NB4 (cell line): ENCODE measurements at regions not wholly inside any gene's neighbourhood (a gene's known extent, or its start where the extent isn't known, plus 50 kb on each side); places are given as distances from the start of the nearest gene placed in this dataset.
"Not testable (repeated sequence)": the region's sequence is repeated elsewhere in the genome, so short reads cannot be mapped to it uniquely, and the experiment has no call there.

Source experiments
- DNase-seq: peaks from one replicate; pipeline ENCODE4 v3.0.0; 2010; ENCODE audit warnings: low read depth
- H3K4me3 ChIP-seq: one replicate; pipeline ENCODE4 v1.5.1; 2011; ENCODE audit warnings: mild to moderate bottlenecking, low read depth, low read length, moderate library complexity
- MYC ChIP-seq: IDR thresholded peaks from 2 replicates; pipeline ENCODE4 v1.6.1; 2011; ENCODE audit warnings: low read depth, low read length
- POLR2A ChIP-seq: IDR thresholded peaks from 2 replicates; pipeline ENCODE4 v1.6.1; 2011; ENCODE audit warnings: mild to moderate bottlenecking; ENCODE audit not compliant: insufficient read length; ENCODE audit errors: extremely low read depth
- TF ChIP-seq, protein P1 (sequence below): IDR thresholded peaks from one replicate; pipeline ENCODE4 v1.5.1; 2012; ENCODE audit warnings: low read depth, low read length
- TF ChIP-seq, protein P2 (sequence below): IDR thresholded peaks from 2 replicates; pipeline ENCODE4 v1.6.1; 2011; ENCODE audit warnings: low read depth, low read length

DNA sequence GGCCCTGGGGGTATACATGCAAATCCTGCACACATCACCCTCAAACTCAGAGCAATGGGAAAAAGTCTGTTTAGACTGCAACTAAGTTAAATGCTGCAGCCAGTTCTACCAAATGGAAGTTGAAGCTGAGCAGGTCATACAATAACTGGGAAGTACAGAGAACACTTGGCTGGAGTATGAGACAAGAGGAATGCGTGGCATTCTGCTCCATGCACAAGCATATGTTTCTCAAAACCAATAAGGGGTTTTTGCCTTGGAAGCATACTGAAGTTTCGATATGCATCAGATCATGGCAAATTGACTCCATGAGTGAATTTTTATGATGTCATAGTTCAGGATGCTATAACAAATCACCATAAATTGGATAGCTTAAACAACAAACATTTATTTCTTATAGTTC lies 193.8 kb downstream of the COL12A1 start:
- TF ChIP-seq POLR2A (no peak), MYC (no peak)
- TF ChIP-seq, protein P1, sequence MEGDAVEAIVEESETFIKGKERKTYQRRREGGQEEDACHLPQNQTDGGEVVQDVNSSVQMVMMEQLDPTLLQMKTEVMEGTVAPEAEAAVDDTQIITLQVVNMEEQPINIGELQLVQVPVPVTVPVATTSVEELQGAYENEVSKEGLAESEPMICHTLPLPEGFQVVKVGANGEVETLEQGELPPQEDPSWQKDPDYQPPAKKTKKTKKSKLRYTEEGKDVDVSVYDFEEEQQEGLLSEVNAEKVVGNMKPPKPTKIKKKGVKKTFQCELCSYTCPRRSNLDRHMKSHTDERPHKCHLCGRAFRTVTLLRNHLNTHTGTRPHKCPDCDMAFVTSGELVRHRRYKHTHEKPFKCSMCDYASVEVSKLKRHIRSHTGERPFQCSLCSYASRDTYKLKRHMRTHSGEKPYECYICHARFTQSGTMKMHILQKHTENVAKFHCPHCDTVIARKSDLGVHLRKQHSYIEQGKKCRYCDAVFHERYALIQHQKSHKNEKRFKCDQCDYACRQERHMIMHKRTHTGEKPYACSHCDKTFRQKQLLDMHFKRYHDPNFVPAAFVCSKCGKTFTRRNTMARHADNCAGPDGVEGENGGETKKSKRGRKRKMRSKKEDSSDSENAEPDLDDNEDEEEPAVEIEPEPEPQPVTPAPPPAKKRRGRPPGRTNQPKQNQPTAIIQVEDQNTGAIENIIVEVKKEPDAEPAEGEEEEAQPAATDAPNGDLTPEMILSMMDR = no peak
- TF ChIP-seq, protein P2, sequence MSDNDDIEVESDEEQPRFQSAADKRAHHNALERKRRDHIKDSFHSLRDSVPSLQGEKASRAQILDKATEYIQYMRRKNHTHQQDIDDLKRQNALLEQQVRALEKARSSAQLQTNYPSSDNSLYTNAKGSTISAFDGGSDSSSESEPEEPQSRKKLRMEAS = no peak
- no peak overlapping the region for H3K4me3 ChIP-seq
- no peak for DNase-seq

DNA sequence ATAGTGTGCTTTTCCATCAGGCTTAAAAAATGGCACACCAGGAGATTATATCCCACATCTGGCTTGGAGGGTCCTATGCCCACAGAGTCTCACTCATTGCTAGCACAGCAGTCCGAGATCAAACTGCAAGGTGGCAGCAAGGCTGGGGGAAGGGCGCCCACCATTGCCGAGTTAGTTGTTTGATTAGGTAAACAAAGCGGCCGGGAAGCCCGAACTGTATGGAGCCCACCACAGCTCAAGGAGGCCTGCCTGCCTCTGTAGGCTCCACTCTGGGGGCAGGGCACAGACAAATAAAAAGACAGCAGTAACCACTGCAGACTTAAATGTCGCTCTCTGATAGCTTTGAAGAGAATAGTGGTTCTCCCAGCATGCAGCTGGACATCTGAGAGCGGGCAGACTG lies 201.9 kb downstream of the COL12A1 start:
- H3K4me3 ChIP-seq, DNase-seq: not testable (repeated sequence)

DNA sequence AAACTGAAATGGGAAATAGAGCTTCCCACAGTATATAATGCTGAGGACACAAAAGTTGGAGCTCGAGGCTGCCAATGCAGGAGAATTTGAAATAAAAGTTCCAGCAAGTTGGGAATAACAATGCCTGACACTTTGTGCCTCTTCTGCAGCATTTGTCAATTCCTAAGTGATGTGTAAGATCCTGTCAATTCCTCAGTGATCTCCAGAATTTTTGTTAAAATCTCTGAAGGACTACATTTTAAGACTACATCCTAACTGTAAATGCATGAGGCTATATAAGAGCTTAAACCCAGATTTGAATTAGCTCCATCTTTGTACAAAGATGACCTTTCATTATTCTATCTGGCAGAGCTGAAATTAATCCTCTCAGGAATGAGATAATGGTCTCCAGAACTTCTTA lies 208.2 kb downstream of the COL12A1 start:
- no peak for DNase-seq
- H3K4me3 ChIP-seq = no peak overlapping the region
- TF ChIP-seq, protein P1 = no peak
- TF ChIP-seq, protein P2 = no peak

DNA sequence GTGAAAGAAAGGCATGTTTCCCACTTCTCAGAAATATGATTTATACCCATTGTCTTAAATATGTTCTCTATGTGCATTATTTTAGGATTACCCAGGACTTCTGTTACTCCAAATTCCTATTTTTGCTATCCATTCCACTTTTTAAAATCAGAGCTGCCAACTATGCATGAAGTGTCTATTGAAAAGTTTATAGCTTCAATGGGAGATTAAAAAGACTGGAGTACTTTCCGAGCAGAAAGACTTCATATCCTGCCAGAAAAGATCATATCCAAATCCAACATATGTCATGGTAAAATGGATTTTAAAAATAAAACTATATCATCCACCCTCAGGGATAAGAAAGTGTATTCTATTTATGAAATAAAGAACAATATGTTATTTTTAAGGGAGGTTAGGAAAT lies 212.7 kb downstream of the COL12A1 start:
- TF ChIP-seq MYC = no peak
- no peak for DNase-seq
- H3K4me3 ChIP-seq = no peak overlapping the region

DNA sequence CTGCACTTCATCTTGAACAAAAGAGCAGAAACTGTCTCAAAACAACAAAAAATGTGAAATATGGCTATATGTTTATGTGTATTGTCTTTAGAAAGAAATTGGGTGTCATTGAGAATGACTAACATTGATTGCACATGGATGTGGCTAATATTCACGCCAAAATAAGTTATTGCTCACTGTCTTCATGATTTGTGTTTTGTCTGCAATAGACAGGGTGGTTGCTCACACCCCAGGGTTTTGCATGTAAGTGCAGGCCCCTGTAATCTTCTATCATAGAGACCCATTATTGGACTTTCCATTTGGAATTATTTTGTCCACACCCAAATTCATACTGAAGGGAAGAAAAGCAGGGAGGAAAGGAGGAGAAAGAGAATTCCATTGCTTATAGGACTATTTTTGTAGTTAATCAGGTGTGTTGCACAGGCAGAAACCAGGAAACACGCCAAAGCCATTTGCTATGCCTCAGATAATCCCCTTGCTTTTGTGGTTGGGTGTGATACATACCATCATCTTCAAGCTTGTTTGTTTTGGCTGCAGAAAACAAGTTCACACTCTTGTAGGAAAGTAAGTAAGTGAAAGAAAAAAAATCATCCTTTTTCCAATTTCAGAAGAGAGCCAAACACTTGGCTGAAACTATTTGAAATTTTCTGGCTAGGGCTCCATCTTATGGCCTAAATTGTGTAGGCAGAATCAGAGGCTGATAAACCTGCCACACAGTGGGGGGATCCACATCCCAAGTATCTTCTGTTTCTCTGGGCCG lies 214.1 kb downstream of the COL12A1 start:
- no peak for DNase-seq
- H3K4me3 ChIP-seq = no peak overlapping the region
- TF ChIP-seq, protein P2 = no peak
- TF ChIP-seq, protein P1 = no peak
- TF ChIP-seq MYC = no peak
- no peak for TF ChIP-seq POLR2A

DNA sequence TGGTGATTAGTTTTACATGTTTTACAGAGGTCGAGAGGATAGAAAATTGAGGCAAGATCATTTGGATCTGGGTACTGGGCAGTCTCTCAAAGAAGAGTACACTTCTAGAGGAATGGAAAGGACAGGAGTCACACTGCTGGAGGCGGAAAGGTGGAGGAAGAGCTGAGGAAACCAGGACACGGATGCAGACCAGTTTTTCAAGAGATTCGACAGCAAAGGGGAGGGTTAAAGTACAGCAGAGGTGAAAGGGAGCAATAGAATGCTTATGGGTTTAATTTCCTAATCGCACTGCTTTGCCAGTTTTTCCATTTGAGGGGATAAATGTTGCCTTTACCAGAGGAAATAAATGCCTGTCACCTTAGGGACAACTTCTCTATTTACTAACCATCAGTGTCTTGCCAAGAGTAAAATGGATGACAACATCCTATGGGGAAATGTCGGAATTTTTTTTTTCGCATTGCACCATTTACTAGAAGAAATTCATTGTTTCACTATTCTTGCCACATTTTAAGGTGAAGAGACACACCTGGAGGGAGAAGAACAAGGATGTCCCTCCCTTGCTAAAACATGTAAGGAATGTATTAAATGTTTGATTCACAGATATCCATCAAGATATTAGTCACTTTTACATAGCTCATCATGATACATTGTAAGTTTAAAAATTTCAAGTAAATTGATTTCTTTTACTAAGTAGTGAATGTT lies 226.6 kb downstream of the COL12A1 start:
- DNase-seq = no peak
- TF ChIP-seq, protein P1 = no peak
- TF ChIP-seq, protein P2 = no peak
- no peak for TF ChIP-seq MYC
- TF ChIP-seq POLR2A = no peak
- no peak overlapping the region for H3K4me3 ChIP-seq

DNA sequence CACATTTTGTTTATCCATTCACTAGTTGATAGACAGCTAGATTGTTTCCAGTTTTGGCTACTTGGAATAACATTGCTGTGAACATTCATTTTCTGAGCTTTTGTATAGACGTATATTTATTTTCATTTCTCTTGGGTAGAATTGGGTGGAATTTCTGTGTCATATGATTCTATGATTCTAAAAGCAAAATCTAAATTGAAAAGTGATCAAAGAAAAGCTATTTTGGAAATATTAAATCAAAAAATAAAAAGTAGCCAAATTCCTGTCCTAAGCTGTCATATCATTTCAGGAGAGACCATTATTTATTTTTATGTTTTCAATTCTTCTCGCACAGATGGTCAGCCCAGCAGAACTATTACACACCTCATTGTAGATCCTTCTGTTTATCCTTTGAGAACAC lies 229.2 kb downstream of the COL12A1 start:
- no peak for DNase-seq
- no peak overlapping the region for H3K4me3 ChIP-seq
- no peak for TF ChIP-seq POLR2A

DNA sequence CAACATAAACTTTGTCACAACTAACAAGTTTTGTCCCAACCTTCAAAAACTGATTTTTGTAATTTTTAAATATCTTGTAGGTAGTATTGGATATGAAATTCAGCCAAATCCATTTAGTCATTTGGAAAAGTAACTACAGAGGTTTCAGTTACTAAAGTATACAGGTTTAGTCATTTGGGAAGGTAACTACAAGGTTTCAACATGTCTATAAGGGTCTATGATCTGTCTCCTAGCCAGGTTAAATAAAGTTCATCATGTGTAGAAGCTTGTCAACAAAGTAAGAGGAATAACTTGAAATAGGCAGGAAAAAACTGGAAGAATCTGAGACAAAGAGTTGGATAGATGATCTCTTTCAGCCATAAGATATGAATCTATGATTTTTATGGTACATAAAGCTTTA lies 229.8 kb downstream of the COL12A1 start:
- TF ChIP-seq POLR2A (no peak), MYC (no peak)
- TF ChIP-seq, protein P1 = no peak
- TF ChIP-seq, protein P2 = no peak
- DNase-seq = no peak
- no peak overlapping the region for H3K4me3 ChIP-seq
